BJ (cell line): ENCODE measurements at regions not wholly inside any gene's neighbourhood (a gene's known extent, or its start where the extent isn't known, plus 50 kb on each side); places are given as distances from the start of the nearest gene placed in this dataset.

Experiments
- CTCF ChIA-PET: fragments of 350-600 bp; formaldehyde crosslinking; extraction: SDS; loops from one replicate; lab custom pipeline; 2021; ENCODE audit warnings: antibody characterized with exemption, inconsistent platforms; lab: Yijun Ruan, JAX
- POLR2A ChIA-PET: fragments of 300-600 bp; sonication (Branson Sonifier 250); formaldehyde crosslinking; extraction: SDS; loops from one replicate; lab custom pipeline; 2021; ENCODE audit warnings: antibody characterized with exemption; lab: Charles Lee
- DNase-seq: peaks from one replicate; pipeline ENCODE4 v3.0.0-alpha.2; 2011; ENCODE audit warnings: low read depth
- H3K27me3 ChIP-seq: 2 replicates; pipeline ENCODE4 v1.6.0; 2011; ENCODE audit warnings: low read length; ENCODE audit not compliant: control insufficient read depth, insufficient read depth
- H3K36me3 ChIP-seq: 2 replicates; pipeline ENCODE4 v1.5.1; 2011; ENCODE audit warnings: low read length; ENCODE audit not compliant: control insufficient read depth, insufficient read depth
- H3K4me3 ChIP-seq: 2 replicates; pipeline ENCODE4 v1.5.1; 2011; ENCODE audit warnings: low read depth, mild to moderate bottlenecking, control low read depth, low read length
- TF ChIP-seq, protein P1 (sequence below): IDR thresholded peaks from 2 replicates; pipeline ENCODE4 v1.5.1; 2011; ENCODE audit warnings: low read depth, mild to moderate bottlenecking, control low read depth, inconsistent platforms, low read length, moderate library complexity; ENCODE audit not compliant: insufficient read depth

DNA sequence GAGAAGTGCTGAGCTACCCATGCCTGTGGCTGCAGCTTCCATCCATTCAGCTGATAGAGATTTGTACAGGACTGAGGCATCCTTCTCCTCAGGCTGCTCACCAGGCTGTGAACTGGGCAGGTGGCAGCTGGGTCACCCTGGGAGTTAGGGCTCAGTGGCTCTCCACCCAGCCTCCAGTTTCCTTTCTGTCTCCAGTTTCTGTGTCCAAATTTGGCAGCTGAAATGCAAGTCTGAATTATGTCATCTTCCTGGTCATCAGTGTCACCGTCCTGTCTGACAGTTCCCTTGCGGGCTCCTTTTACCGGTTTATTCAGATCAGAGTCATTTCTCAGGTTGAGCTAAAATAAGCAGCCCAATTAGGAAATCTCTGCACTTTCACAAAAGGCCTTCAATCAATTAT lies 93.3 kb downstream of the EDN1 start:
- Histone ChIP-seq H3K36me3 (no peaks in the 10 kb centered on the region), H3K4me3 (no peak overlapping the region), H3K27me3 (no peaks in the 10 kb centered on the region)
- TF ChIP-seq, protein P1, sequence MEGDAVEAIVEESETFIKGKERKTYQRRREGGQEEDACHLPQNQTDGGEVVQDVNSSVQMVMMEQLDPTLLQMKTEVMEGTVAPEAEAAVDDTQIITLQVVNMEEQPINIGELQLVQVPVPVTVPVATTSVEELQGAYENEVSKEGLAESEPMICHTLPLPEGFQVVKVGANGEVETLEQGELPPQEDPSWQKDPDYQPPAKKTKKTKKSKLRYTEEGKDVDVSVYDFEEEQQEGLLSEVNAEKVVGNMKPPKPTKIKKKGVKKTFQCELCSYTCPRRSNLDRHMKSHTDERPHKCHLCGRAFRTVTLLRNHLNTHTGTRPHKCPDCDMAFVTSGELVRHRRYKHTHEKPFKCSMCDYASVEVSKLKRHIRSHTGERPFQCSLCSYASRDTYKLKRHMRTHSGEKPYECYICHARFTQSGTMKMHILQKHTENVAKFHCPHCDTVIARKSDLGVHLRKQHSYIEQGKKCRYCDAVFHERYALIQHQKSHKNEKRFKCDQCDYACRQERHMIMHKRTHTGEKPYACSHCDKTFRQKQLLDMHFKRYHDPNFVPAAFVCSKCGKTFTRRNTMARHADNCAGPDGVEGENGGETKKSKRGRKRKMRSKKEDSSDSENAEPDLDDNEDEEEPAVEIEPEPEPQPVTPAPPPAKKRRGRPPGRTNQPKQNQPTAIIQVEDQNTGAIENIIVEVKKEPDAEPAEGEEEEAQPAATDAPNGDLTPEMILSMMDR: no peak
- ChIA-PET POLR2A (no interaction called here), CTCF (interaction anchor here (0.8 to 1.5 kb wide), 2 partner anchors 25 to 91 kb away, joined by 3 read pairs; no protein-coding TSS in a partner anchor)
- no peak for DNase-seq

GRCh38 chr6:12384357-12384912 lies 94.3 kb downstream of the EDN1 start:
- ChIA-PET CTCF (interaction anchor here (0.6 to 0.8 kb wide), 2 partner anchors 92 to 374 kb away, joined by 3 to 4 read pairs; no protein-coding TSS in a partner anchor), POLR2A (no interaction called here)
- TF ChIP-seq, protein P1: no peak
- H3K36me3 ChIP-seq: no peaks in the 10 kb centered on the region
- H3K27me3 ChIP-seq: no peaks in the 10 kb centered on the region
- H3K4me3 ChIP-seq: no peak overlapping the region
- DNase-seq: no peak

DNA sequence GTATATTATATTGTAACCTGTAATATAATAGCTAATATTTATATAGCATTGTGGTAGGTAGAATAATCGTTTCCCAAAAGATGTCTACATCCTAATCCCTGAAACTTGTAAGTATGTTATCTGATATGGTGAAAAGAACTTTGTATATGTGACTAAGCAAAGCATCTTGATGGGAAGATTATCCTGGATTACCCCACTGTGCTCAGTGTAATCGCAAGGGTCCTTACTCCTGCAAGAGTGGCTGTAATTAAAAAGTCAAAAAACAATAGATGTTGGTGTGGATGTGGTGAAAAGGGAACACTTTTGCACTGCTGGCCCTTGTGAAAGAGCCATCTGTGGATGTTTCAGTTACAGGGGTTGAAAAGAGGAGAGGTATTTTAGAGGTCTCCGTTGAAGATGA lies 95.2 kb downstream of the EDN1 start:
- POLR2A ChIA-PET: no interaction called here
- no peaks in the 10 kb centered on the region for H3K27me3 ChIP-seq
- TF ChIP-seq, protein P1: no peak
- no peaks in the 10 kb centered on the region for H3K36me3 ChIP-seq
- H3K4me3 ChIP-seq: no peak overlapping the region
- DNase-seq: no peak
- CTCF ChIA-PET: no interaction called here

DNA sequence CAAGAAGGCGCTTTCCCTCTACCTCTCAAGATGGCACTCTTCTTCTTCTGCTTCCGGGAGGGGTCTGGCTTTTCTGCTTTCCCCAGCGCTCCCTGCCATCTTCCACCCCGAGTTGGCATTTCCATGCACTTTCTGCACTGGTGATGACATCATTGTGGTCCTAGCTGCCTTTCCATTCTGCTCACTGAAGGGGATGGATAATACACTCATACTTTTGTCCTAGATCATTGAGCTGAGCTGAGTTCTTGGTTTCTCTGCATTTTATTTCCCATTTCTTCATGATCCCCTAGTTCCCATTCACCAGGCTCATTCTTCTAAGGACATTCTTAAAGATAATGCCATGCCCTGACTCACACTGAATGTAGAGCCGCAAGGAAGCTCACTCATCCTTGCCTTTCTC lies 96.7 kb downstream of the EDN1 start:
- TF ChIP-seq, protein P1: no peak
- DNase-seq: no peak
- Histone ChIP-seq H3K27me3 (no peaks in the 10 kb centered on the region), H3K36me3 (no peaks in the 10 kb centered on the region), H3K4me3 (no peak overlapping the region)
- ChIA-PET POLR2A (no interaction called here), CTCF (interaction anchor here (1.1 kb wide), 1 partner anchor 219 kb away, joined by 5 read pairs; no protein-coding TSS in a partner anchor)

DNA sequence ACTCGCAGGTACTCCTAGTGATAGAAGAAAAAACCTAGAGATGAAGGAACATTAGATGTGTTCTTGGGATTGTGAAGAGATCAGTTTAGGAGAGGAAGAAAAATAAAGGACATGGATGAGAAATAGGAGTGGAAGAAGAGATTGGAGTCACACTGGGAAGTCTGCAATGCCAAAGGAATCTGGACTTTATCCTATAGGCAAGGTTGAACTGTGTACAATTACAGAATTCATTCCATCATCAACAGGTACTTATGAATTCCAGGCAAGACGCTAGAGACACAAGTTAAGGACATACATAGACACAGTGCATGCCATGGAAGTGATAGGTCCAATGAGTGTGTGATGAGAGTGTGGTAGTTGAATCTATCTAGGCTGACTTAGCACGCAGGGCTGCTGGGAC lies 101.3 kb downstream of the EDN1 start:
- POLR2A ChIA-PET: no interaction called here
- Histone ChIP-seq H3K36me3 (no peaks in the 10 kb centered on the region), H3K4me3 (no peak overlapping the region), H3K27me3 (no peaks in the 10 kb centered on the region)
- CTCF ChIA-PET: no interaction called here
- DNase-seq: no peak
- TF ChIP-seq, protein P1: no peak
